ENCODE measurements at regions not wholly inside any gene's neighbourhood (a gene's known extent, or its start where the extent isn't known, plus 50 kb on each side); places are given as distances from the start of the nearest gene placed in this dataset.

DNA sequence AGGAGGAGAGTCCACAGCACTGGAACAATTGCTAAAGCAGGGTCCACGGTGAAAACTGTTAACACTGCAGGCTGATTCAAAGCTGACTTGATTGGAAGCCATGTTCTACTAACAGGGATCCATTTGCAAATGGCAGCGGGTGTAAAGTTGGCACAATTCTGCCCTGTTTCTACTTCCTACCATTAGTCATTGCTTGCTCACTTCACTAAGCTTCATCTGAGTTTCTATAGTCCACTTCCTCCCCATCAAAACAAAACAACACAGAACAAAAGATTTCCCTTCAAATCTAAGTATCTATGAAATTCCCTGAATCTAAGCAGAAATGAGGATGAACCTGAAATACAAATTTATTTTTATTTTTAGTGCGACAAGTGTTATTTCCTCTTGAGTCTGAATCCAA lies 187.4 kb upstream of the SOX11 start:
- no peak for TF ChIP-seq EZH2 (IDR thresholded peaks at IDR 0.05; ENCODE audit: low read depth)
- TF ChIP-seq, protein P1, sequence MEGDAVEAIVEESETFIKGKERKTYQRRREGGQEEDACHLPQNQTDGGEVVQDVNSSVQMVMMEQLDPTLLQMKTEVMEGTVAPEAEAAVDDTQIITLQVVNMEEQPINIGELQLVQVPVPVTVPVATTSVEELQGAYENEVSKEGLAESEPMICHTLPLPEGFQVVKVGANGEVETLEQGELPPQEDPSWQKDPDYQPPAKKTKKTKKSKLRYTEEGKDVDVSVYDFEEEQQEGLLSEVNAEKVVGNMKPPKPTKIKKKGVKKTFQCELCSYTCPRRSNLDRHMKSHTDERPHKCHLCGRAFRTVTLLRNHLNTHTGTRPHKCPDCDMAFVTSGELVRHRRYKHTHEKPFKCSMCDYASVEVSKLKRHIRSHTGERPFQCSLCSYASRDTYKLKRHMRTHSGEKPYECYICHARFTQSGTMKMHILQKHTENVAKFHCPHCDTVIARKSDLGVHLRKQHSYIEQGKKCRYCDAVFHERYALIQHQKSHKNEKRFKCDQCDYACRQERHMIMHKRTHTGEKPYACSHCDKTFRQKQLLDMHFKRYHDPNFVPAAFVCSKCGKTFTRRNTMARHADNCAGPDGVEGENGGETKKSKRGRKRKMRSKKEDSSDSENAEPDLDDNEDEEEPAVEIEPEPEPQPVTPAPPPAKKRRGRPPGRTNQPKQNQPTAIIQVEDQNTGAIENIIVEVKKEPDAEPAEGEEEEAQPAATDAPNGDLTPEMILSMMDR (conservative IDR thresholded peaks at IDR 0.05), result no peak
